ENCODE measurements at regions not wholly inside any gene's neighbourhood (a gene's known extent, or its start where the extent isn't known, plus 50 kb on each side); places are given as distances from the start of the nearest gene placed in this dataset.

DNA sequence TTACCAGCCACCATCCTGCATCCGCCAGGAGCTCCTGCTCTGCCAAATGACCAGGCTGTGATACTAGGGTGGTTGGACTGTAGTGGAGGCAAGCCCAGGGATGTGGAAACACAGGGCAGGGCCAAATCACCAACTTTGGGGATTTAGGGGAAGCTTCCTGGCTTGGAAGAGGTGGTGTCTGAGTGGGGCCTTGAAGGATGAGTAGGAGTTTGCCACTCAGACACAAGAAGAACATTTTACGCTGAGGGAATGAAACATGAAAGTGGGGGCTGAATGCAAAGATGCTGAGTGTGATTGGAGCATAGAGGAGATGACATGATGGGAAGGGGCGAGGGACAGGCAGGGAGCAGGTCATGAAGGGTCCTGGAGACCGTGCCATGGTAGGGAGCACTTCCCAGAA is 329.5 kb downstream of the RPS24 start:
- DNase-seq (ENCODE audit: low read depth in 2 of 2) = no peak

DNA sequence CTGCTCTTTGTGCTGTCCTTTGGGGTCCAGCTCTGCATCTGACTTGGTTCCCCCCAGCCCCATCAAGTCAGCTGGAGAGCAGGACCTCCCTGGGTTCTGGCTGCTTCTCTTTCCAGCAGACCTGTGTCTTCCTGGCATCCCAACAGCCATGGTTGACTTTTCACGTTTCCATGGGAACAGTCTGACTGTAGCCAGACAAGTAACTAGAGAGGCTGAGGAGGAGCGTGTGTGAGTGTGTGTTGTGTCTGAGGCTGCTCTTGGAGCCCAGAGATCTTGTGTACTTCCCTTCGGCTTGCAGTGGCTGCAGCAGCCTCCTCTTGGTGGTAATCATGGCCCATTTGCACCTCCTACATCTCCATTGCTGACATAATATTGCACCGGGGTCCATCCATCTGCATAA is 332.0 kb downstream of the RPS24 start:
- no peak for DNase-seq (ENCODE audit: low read depth in 2 of 2)

DNA sequence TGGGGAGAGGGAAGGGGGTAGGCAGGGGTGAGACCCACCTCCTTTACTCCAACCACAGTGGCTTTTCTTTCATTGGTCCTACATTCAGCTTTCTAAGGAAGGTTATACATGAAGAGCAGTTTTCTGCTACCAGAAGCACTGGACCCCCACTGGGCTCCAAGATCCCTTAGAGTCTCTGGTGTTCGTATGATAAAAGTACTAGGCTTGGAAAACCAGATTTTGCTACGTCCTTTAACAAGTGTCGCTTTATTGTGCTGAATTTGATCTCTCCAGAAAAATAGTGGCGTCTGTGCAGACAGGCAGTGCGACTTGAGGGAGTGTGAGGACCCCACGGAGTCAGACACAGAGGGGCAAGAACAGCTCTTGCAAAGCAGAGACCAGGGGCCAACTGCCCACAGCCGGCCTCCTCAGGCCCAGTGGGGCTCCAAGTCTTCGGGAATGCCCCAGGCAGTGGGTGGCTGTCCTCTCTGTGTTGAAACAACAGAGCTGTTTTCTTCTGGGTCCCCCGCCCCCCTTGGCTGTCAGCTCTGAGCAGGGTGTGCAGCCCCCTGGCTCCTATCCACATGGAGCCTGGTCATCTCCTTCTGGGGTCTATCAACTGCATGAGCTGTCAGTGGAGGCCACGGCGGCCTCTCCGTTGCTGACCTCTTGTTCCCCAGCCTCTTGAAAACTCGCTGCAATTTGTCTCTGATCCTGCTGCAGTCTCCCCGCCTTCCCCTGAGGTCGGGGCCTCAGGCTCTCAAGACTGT is 333.2 kb downstream of the RPS24 start:
- no peak for DNase-seq (ENCODE audit: low read depth in 2 of 2)

DNA sequence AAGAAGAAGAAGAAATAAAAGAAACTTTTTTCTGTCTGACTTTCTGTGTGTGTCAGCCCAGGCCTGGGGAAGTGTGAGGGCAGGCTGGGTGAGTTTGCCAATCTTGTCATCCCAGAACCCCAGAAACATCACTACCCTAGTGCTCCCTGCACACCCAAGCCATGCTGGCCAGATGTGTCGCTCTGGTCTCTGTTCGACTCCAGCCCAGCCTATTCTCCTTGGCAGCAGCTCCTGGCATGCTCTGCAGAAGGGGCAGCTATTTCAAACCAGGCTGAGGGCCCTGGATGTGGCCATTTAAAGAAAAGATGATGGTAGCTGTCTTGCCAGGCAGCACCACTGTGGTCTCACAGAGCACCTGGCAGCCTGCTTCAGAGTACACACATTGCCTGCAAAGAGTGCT is 334.1 kb downstream of the RPS24 start:
- no peak for DNase-seq (ENCODE audit: low read depth in 2 of 2)

DNA sequence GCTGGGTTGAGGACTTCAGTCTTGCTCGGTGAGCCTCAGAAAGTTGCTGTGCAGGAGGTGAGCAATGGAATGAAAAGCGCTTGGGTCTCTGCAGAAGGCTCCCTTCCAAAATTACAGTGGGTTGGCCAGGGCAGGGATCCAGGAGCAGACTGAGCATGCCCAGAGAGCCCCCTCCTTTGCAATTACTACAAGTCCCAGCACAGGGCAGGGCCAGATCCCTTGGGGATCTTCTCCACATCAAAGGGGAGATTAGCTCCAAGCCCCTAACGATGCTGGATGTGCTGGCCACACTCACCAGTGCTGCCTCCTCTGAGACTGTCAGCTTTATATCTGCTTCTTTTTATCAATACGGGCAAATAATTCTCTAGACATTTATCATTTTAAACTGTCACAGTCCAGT is 337.5 kb downstream of the RPS24 start:
- no peak for DNase-seq (ENCODE audit: low read depth in 2 of 2)

DNA sequence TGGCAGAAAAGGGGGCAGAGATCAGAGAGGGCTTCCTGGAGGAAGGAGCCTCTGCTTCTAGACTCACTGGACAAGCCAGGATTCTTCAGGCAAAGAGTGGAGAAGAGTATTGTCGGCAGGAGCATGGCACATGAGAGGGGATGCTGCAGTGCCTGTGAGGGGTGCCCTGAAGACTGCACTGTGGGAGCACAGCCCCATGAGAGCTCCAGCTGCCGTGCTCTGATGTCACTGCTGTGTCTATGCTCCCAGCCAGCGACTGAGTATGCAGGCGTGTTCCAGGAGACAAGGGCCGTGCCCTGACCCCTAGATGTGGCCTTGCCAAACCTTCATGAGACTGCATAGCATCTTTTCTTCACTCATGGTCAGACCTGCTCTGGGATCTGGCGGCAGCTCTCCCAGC is 339.1 kb downstream of the RPS24 start:
- no peak for DNase-seq (ENCODE audit: low read depth in 2 of 2)

DNA sequence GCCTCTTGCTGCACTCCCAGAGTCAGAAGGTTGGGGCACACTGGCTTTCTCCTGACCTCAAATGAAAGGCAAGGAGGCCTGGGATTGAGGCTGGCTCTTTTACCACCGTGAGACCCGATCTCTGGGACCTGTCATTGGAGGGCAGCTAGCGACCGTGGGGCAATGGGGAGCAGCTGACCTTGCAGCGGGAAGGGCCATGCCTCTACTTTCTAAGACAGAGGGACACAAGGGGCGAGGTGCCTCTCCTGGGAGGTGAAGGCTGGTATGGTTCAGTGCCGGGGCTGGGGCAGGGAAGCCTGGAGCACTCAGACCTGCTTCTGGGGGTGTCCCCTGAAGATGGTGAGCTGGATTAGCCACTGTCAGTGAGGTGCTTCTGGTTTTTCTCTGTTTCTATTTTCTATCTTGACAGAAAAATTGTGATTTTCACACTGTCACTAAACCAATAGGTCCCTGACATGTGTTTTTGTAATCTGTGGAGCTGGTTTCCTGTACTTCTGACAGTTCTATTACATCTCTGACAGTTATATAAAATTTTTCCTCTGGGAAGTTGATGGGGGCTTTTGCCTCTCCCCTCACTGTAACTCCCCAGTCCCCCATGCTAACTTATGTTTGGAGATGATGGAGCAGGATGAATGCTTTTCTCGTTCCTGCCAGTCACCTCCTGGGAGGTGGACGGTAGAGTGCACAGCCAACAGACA is 340.8 kb downstream of the RPS24 start:
- DNase-seq (ENCODE audit: low read depth in 2 of 2) = no peak

DNA sequence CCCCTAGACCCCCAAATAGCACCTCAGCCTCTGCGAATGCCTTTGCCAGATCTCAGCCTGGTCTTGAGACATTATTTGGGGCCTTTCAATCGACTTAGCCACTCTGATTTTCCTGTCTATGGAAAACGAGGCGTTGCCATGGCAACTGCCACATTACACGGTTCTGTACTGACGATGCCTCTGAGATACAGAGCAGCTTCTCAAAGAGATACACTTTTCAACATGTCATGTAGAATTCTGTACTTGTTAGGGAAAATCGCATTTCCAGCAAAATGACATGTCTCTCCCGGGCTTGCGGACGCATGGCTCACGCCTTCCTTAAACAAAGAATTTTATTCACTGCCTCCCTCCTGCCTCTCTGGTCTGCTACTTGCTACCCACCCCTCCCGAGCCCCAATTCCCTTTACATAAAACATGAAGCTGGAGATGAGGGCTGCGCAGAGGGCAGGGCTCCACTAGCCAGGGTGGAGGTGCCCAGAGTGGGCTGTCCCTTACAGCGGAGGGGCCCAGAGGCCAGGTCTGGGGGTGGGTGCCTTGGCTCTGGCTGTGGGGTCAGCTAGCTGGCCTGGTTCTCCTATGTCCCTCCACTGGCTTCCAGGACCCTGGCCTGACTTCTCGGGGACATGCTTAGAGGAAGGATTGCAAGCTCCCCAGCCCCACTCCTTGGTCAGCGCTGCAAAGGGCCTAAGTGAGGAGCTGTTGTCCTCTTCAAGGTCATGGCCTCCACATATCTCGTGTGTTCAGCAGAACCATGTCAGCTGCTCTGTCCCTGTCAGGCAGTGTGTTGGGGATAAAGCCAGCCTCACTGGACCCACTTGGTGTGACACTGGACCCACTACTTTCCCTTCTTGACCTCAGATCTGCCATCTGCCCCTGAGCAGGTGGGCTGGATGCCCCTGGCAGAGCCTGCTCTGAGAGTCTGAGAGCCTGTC is 342.5 kb downstream of the RPS24 start:
- DNase-seq (ENCODE audit: low read depth in 2 of 2) = no peak

DNA sequence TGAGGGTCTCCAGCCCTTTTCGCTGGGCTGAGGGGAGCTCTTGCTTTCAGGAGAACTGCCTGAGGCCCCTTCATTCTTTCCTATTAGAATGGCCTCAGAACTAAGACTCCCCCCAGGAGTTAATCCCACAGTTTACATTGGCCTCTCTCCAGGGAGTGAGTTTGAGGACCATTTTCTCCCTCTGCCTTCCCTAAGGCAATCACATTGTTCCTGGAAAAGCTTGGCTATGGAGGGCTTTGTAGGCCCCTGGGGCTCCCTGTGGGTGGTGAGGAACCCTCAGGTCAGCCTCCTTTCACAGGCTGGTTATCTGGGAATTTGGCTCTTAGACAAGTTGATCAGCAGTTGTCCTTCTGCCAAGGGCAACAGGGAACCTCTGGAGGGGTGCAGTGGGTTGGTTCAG is 343.7 kb downstream of the RPS24 start:
- DNase-seq (ENCODE audit: low read depth in 2 of 2) = no peak

DNA sequence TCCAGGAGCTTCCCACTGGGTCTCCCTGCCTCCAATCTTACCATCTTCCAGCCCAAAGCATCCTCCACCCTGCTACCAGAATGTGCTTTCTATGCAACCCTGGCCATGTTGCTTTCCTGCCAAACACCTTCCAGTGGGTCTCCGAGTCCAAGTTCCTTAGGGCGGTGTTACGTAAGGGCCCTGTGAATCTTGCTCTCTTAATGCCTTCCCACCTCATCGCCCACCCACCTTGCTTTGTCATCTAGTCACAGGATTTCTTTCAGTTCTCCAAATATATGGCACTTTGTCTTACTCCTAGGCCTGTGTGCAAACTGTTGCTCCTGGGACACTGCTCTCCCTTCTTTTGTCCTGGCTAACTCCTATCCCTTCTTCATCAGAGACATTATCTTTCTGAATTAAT is 344.5 kb downstream of the RPS24 start:
- DNase-seq (ENCODE audit: low read depth in 2 of 2) = no peak

DNA sequence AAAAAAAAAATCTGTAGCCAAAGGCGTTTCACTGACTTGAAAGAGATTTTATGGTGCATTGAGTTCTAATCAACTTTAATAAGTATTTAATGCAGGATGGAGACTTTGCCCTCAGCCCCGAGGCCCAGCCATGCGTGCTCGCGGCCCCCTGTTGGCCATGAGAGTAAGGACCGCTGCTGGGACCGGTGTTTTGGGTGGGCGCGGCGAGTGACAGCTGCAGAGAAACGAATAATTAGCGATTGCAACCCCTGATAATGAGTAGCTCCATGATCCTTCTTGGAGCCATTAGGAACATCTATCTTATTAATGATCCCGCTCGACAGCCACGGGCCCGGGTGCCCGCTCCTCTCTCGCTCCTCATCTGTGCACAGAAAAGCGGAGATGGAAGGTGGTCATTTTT is 347.4 kb downstream of the RPS24 start:
- DNase-seq (ENCODE audit: low read depth in 2 of 2) = no peak

DNA sequence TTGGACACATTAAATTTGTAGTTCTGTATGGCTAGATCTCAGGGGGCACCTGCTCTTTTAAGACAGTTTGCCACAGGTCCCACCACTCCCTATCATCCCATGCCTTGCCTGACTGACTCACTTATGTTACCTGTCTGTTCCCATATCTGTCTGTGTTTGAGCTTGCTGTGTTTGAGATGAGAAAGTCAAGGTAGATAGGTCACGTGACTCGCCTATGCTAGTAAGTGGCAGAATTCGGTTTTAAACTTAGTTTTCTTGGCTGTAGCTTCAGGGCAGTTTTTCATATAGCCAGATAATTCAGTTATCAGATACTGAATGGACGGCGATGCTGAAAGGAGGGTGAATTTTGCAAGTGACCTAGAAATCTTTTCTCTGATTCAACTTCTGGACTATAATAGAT is 348.4 kb downstream of the RPS24 start:
- DNase-seq (ENCODE audit: low read depth in 2 of 2) = no peak

DNA sequence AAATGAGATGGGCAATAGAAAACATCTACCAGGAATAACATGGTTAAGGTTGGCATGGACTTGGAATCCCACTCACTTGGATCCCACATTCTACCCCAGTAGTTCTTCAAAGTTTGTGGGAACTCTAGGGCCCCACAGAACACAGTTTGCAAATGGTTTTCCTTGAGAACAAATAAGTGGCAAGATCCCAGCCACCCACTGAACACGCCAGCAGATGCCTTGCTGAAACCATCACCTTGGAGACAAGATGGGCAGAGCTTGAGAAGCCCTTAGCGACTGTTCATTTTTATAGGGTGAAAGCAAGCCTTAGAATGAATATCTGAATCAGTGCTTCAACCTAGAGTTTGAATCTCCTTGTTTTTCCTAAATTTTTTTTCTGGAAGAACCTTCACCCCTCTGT is 349.1 kb downstream of the RPS24 start:
- no peak for DNase-seq (ENCODE audit: low read depth in 2 of 2)

DNA sequence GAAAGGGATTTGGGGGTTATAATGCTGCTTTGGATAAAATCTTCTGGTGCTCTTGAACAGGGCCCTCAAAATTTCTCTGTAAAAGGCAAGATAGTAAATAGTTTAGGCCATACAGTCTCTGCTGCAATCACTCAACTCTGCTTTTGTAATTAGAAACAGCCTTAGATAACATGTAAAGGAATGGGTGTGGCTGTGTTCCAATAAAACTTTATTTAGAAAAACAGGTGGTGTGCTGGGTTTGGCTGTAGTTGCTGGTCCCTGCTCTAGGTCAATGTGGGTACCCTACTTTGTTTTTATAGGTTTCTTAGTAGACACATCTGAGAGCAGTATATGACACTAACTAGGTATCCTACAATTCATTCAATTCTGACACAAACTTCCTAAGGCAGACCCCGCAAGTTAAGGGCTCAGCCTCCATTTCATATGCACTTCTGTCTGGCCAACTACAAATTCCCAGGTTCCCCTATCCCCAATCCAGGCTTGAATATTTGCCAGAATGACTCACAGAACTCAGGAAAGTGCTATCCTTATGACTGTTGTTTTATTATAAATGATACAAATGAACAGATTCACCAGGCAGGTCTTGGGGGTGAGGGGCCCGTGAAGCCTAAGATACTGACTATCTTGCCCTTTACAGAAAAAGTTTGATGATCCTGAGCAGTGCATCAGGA is 349.9 kb downstream of the RPS24 start:
- no peak for DNase-seq (ENCODE audit: low read depth in 2 of 2)

DNA sequence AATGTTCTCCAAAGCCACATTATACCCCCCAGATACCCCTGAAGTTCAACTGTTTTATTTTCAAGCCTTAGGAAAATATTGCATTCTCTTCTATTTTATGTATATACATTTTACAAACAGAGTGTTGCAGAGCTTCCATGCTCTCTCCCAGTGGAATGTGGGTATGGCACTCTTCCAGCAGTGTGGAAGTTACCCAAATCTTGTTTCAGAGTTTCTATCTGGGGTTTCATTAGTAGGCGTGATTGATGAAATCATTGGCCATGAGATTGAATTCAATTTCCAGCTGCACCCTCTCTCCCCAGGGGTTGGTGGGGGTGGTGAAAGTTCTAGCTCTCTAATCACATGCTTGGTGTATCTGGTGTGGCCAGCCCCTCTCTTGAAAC is 350.4 kb downstream of the RPS24 start:
- DNase-seq (ENCODE audit: low read depth in 2 of 2) = no peak

DNA sequence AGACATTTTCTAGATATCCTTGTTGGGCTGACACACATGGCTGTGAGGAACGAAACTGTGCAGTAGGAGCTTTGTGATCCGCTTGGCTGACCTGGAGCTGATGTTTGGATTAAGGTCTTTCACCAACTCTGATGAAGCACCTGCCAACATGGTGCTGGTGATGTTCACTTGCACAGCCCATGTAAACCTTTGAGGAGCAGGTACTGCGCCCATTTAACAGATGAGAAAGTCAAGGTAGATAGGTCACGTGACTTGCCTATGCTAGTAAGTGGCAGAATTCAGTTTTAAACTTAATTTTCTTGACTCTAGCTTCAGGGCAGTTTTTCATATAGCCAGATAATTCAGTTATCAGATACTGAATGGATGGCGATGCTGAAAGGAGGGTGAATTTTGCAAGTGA is 351.9 kb downstream of the RPS24 start:
- no peak for DNase-seq (ENCODE audit: low read depth in 2 of 2)

DNA sequence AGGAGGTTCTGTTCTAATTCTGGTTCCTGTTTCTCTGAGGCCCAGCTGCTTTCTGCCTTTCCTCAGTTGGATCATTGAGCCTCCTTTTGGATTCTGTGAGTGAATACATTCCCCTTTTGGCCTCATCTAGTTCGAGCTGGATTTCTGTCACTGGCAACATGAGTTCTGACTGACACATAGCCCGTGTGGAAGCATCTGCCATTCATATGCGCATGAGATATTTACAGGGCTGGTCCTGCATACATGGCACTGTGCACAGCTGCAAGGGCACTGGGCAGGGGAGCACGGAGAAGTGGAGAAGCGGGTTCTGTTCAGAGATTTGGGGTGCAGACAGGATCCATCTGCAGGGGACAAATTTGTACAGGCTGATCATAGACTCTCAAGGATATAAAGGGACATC is 352.8 kb downstream of the RPS24 start:
- DNase-seq (ENCODE audit: low read depth in 2 of 2) = no peak

DNA sequence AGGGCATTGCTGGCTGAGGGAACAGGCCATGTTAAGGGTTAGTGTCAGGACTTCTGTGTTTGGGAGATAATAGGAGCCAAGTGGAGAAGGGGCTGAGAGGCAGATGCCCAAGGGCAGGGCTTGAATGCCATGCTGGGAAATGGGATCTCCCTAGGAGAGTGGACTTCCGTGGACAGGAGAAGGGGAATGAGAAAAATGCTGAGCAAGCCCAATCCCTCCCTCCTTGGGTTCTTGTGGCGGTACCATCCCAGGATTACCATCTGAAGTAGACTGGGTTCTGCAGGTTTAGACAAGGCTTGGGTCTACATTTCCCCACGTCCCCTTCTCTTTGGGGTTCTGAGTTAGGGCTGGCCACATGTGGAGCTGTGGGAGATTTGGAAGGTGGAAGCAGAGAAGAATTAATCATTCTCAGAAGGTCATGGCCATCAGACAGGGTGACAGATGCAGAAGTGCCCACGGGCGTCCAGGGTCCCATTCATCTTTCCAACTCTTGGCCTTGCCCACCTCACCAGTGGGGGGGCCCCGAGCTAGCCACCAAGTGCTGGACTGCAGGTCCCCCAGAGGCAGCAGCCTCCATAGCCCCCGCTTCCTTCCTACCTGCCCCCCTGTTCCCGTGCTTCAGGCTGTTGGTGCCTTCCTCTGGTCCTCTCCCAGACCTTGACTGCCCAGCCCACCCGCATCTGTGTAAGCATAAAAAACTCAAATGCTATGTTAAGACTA is 354.8 kb downstream of the RPS24 start:
- DNase-seq (ENCODE audit: low read depth in 2 of 2) = no peak

DNA sequence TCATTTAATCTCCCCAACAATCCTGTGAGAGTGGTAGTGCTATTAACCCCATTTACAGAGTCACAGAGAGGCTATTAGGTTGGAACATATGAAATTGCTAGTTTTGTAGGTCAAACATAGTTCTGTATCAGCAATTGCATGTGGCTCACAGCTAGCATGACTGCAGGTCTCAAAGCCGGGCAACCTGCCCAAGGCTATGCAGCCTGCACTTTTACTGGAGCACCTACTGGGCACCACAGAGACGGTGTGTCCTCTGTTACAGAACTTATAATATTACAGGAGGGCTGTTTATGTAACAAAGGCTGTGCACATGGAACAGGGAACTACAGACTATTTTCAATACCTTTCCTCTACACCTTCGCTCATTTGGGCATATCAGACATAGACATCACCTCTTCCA is 355.8 kb downstream of the RPS24 start:
- DNase-seq (ENCODE audit: low read depth in 2 of 2) = no peak

DNA sequence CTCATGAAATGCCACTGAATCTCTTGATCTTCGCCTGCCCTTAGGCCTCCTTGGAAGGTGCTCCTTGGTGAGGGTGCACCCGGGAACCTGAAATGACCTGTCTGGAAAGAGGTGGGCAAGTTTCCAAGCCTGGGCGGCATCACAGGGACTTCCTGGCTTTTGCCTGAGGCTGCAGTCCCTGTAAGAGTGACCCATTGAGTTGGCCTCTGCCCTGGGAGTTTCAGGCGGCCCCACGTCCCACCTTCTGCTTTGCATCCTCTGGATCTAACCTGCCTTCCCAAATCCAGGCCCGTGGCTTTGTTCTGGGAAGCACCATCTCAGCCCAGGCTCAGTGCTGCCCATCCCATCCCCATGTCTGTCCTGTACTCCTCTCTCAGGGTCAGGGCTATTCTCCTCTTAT is 356.4 kb downstream of the RPS24 start:
- DNase-seq (ENCODE audit: low read depth in 2 of 2) = no peak

DNA sequence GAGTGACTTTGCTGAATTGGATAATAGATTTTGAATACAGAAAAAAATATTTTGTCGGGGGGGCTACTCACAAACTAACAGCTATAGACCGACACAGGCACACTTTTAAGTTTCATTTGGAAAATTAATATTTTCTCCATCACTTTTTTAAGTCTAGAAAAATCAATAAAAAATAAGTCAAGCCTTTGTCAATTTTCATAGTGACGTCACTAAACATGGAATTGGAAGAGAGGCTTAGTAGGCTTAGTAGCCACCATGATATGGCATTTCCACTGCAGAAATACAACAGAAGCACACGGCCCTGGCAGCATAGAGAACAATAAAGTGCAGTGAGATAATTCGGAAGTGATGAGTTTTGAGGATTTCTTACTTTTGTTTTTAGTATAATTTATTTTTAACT is 357.2 kb downstream of the RPS24 start:
- DNase-seq (ENCODE audit: low read depth in 2 of 2) = no peak

Data from stimulated activated CD8-positive, alpha-beta memory T cell treated with anti-CD3 and anti-CD28 coated beads, Interleukin-7, amount 100 ng/mL, for 1 hour (primary cell).